K562 (cell line): ENCODE measurements at regions not wholly inside any gene's neighbourhood (a gene's known extent, or its start where the extent isn't known, plus 50 kb on each side); places are given as distances from the start of the nearest gene placed in this dataset.

Source experiments
- CBFB ChIP-seq: sonication (generic); formaldehyde crosslinking; IDR thresholded peaks from 2 replicates; pipeline ENCODE4 v1.4.0; 2020; ENCODE audit warnings: mild to moderate bottlenecking, missing genetic modification reagents
- E2F3 ChIP-seq: fragments of 250-450 bp; sonication (Bioruptor Pico); IDR thresholded peaks from 2 replicates; pipeline ENCODE4 v1.4.0; 2020; ENCODE audit warnings: mild to moderate bottlenecking
- FOXJ2 ChIP-seq: fragments of 200-800 bp; sonication (Bioruptor generic); IDR thresholded peaks from 2 replicates; pipeline ENCODE4 v1.6.1; 2016; ENCODE audit warnings: missing genetic modification characterization, missing compliant biosample characterization
- IFI16 ChIP-seq: fragments of 250-450 bp; sonication (Bioruptor Pico); IDR thresholded peaks from 2 replicates; pipeline ENCODE4 v2.1.2; 2022; ENCODE audit warnings: mild to moderate bottlenecking, inconsistent platforms
- MEF2D ChIP-seq: conservative IDR thresholded peaks from 2 replicates; pipeline ENCODE4 v1.6.1; 2016; ENCODE audit warnings: low read depth, missing genetic modification characterization, missing compliant biosample characterization
- MYBL2 ChIP-seq, 2 experiments: fragments of 450-650 bp in 1 of 2; sonication (generic) in 1 of 2; formaldehyde crosslinking in 1 of 2; IDR thresholded peaks; 2 replicates each; pipeline versions ENCODE4 v1.6.1 to v1.8.1; 2017 to 2022; ENCODE audit warnings: borderline replicate concordance in 1 of 2, inconsistent platforms in 1 of 2, low read depth in 1 of 2, mild to moderate bottlenecking in 1 of 2, missing genetic modification reagents in 1 of 2, moderate library complexity in 1 of 2
- MYC ChIP-seq, 2 experiments: fragments of 250-450 bp in 1 of 2; sonication (Bioruptor Pico) in 1 of 2; IDR thresholded peaks; 2 replicates each; pipeline versions ENCODE4 v1.5.1 to v1.6.1; 2012 to 2021; ENCODE audit warnings: low read depth in 2 of 2, borderline replicate concordance in 1 of 2, improper control_type of control experiment in 1 of 2, low read length in 1 of 2, mild to moderate bottlenecking in 1 of 2, moderate library complexity in 1 of 2
- NBN ChIP-seq: fragments of 450-650 bp; IDR thresholded peaks from 2 replicates; pipeline ENCODE4 v1.6.1; 2016; ENCODE audit warnings: low read depth, mild to moderate bottlenecking
- NCOA4 ChIP-seq: fragments of 450-650 bp; IDR thresholded peaks from 2 replicates; pipeline ENCODE4 v1.6.1; 2018; ENCODE audit warnings: mild to moderate bottlenecking; ENCODE audit not compliant: partially characterized antibody
- NFE2L1 ChIP-seq: fragments of 450-650 bp; IDR thresholded peaks from 2 replicates; pipeline ENCODE4 v1.6.1; 2016; ENCODE audit warnings: missing genetic modification characterization, low read depth, mild to moderate bottlenecking, missing compliant biosample characterization, moderate library complexity, borderline replicate concordance
- NONO ChIP-seq, 2 experiments: fragments of 200-400 bp in 1 of 2; fragments of 450-650 bp in 1 of 2; formaldehyde crosslinking in 1 of 2; IDR thresholded peaks; 2 replicates each; pipeline ENCODE4 v1.6.1; 2017; ENCODE audit warnings: low read depth in 2 of 2, mild to moderate bottlenecking in 2 of 2, moderate library complexity in 2 of 2, low read length in 1 of 2
- PRPF4 ChIP-seq: fragments of 200-400 bp; formaldehyde crosslinking; IDR thresholded peaks from one replicate; pipeline ENCODE4 v1.6.1; 2017; ENCODE audit warnings: low read length, low read depth, mild to moderate bottlenecking; ENCODE audit not compliant: insufficient read depth, poor library complexity, severe bottlenecking
- PTTG1 ChIP-seq: fragments of 450-650 bp; IDR thresholded peaks from 2 replicates; pipeline ENCODE4 v1.6.1; 2016; ENCODE audit warnings: low read depth, mild to moderate bottlenecking, missing genetic modification characterization, missing compliant biosample characterization
- ZNF12 ChIP-seq: sonication (generic); formaldehyde crosslinking; IDR thresholded peaks from 2 replicates; pipeline ENCODE4 v1.4.0; 2020; ENCODE audit warnings: mild to moderate bottlenecking, missing genetic modification reagents
- ZNF174 ChIP-seq: fragments of 250-450 bp; sonication (Bioruptor Pico); IDR thresholded peaks from 2 replicates; pipeline ENCODE4 v1.4.0; 2020; ENCODE audit warnings: mild to moderate bottlenecking
- ZNF436 ChIP-seq: fragments of 250-450, 450-650 bp; sonication (Bioruptor Pico); formaldehyde crosslinking; IDR thresholded peaks from 2 replicates; pipeline ENCODE4 v1.7.0; 2020; ENCODE audit warnings: mild to moderate bottlenecking
- ZSCAN32 ChIP-seq: fragments of 450-650 bp; formaldehyde crosslinking; IDR thresholded peaks from 2 replicates; pipeline ENCODE4 v1.4.0; 2020; ENCODE audit warnings: mild to moderate bottlenecking, moderate library complexity
- TF ChIP-seq, protein P1 (sequence below): fragments of 450-650 bp; formaldehyde crosslinking; IDR thresholded peaks from 2 replicates; pipeline ENCODE4 v1.4.0; 2022; ENCODE audit warnings: missing genetic modification characterization
- TF ChIP-seq, protein P2 (sequence below): fragments of 200-800 bp; sonication (Bioruptor generic); IDR thresholded peaks from 2 replicates; pipeline ENCODE4 v1.6.1; 2017; ENCODE audit warnings: missing genetic modification characterization, missing compliant biosample characterization
- TF ChIP-seq, protein P3 (sequence below): sonication (generic); formaldehyde crosslinking; IDR thresholded peaks from 2 replicates; pipeline ENCODE4 v1.8.1; 2023; ENCODE audit warnings: mild to moderate bottlenecking, missing genetic modification reagents
- TF ChIP-seq, protein P4 (sequence below): fragments of 450-650 bp; IDR thresholded peaks from 2 replicates; pipeline ENCODE4 v1.6.1; 2018; ENCODE audit warnings: mild to moderate bottlenecking, low read depth; ENCODE audit not compliant: partially characterized antibody

DNA sequence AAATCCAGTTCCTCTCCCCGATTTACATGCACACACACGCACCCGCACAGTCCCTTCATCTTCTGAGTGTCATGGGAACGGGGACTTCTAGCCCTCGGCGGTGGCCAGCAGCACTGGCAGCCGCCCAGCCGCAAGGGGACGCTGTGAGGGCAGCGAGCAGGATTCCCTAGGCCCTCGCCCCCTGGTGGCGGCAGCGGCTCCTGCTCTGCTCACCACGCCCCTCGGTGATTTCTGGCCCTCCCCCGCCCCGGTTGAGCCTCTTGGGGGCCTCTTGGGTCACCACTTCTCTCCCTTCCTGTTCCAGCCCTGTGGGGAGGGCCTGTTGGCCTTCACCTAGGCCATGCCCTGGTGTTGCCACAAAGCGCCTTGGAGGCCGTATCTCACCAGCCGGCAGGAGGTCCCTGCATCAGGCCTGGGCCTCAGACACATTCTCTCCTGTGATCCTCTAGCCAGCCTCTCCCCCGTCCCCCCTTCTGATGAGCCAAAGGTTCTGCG lies 75.2 kb upstream of the KSR1 start (continued):
- TF ChIP-seq, protein P1, sequence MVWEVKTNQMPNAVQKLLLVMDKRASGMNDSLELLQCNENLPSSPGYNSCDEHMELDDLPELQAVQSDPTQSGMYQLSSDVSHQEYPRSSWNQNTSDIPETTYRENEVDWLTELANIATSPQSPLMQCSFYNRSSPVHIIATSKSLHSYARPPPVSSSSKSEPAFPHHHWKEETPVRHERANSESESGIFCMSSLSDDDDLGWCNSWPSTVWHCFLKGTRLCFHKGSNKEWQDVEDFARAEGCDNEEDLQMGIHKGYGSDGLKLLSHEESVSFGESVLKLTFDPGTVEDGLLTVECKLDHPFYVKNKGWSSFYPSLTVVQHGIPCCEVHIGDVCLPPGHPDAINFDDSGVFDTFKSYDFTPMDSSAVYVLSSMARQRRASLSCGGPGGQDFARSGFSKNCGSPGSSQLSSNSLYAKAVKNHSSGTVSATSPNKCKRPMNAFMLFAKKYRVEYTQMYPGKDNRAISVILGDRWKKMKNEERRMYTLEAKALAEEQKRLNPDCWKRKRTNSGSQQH: no peak
- no peak for TF ChIP-seq MYBL2 (IDR thresholded peaks at IDR 0.05; ENCODE audit: low read depth)
- TF ChIP-seq MYBL2 (CRISPR knock-in tag; IDR thresholded peaks at IDR 0.05; ENCODE audit: borderline replicate concordance): no peak
- no peak for TF ChIP-seq ZNF436 (CRISPR knock-in tag)
- peak; percentile 84 for TF ChIP-seq MYC (IDR thresholded peaks at IDR 0.05; ENCODE audit: low read depth, low read length)
- TF ChIP-seq MYC (CRISPR knock-in tag; IDR thresholded peaks at IDR 0.05; ENCODE audit: borderline replicate concordance, low read depth): no peak
- no peak for TF ChIP-seq NFE2L1 (tag)
- no peak for TF ChIP-seq IFI16 (CRISPR knock-in tag)
- TF ChIP-seq PRPF4: no peak
- TF ChIP-seq NBN: peak; percentile 87
- no peak for TF ChIP-seq FOXJ2 (tag)
- TF ChIP-seq, protein P2, sequence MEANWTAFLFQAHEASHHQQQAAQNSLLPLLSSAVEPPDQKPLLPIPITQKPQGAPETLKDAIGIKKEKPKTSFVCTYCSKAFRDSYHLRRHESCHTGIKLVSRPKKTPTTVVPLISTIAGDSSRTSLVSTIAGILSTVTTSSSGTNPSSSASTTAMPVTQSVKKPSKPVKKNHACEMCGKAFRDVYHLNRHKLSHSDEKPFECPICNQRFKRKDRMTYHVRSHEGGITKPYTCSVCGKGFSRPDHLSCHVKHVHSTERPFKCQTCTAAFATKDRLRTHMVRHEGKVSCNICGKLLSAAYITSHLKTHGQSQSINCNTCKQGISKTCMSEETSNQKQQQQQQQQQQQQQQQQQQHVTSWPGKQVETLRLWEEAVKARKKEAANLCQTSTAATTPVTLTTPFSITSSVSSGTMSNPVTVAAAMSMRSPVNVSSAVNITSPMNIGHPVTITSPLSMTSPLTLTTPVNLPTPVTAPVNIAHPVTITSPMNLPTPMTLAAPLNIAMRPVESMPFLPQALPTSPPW: peak; percentile 63; the same call in 1 of the 2 replicates
- no peak for TF ChIP-seq NCOA4
- TF ChIP-seq E2F3: no peak
- TF ChIP-seq, protein P3, sequence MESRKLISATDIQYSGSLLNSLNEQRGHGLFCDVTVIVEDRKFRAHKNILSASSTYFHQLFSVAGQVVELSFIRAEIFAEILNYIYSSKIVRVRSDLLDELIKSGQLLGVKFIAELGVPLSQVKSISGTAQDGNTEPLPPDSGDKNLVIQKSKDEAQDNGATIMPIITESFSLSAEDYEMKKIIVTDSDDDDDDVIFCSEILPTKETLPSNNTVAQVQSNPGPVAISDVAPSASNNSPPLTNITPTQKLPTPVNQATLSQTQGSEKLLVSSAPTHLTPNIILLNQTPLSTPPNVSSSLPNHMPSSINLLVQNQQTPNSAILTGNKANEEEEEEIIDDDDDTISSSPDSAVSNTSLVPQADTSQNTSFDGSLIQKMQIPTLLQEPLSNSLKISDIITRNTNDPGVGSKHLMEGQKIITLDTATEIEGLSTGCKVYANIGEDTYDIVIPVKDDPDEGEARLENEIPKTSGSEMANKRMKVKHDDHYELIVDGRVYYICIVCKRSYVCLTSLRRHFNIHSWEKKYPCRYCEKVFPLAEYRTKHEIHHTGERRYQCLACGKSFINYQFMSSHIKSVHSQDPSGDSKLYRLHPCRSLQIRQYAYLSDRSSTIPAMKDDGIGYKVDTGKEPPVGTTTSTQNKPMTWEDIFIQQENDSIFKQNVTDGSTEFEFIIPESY (CRISPR knock-in tag): peak; percentile 72; the same call in 1 of the 2 replicates
- no peak for TF ChIP-seq MEF2D (tag)
- TF ChIP-seq ZNF12 (CRISPR knock-in tag): no peak
- no peak for TF ChIP-seq ZNF174 (CRISPR knock-in tag)
- peak; percentile 63; the same call in 1 of the 2 replicates for TF ChIP-seq CBFB (CRISPR knock-in tag)
- TF ChIP-seq ZSCAN32 (CRISPR knock-in tag): no peak
- TF ChIP-seq, protein P4, sequence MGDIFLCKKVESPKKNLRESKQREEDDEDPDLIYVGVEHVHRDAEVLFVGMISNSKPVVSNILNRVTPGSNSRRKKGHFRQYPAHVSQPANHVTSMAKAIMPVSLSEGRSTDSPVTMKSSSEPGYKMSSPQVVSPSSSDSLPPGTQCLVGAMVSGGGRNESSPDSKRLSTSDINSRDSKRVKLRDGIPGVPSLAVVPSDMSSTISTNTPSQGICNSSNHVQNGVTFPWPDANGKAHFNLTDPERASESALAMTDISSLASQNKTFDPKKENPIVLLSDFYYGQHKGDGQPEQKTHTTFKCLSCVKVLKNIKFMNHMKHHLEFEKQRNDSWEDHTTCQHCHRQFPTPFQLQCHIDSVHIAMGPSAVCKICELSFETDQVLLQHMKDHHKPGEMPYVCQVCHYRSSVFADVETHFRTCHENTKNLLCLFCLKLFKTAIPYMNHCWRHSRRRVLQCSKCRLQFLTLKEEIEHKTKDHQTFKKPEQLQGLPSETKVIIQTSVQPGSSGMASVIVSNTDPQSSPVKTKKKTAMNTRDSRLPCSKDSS: no peak
- TF ChIP-seq NONO (IDR thresholded peaks at IDR 0.05; ENCODE audit: low read depth in 2 of 2, low read length in 1 of 2): peak in 1 of 2 experiments; percentile 82; a peak in 2 of 4 replicates
- TF ChIP-seq PTTG1 (tag): no peak
